ENCODE measurements at regions not wholly inside any gene's neighbourhood (a gene's known extent, or its start where the extent isn't known, plus 50 kb on each side); places are given as distances from the start of the nearest gene placed in this dataset.

- no peak for DNase-seq
These were observed 154.1 kb upstream of the POU2AF2 start for GRCh38 chr11:111091321-111091938.

GRCh38 chr11:111089759-111090158 is 155.8 kb upstream of the POU2AF2 start:
- DNase-seq = no peak

- DNase-seq = no peak
These were observed 156.6 kb upstream of the POU2AF2 start for GRCh38 chr11:111088847-111089355.

GRCh38 chr11:111086058-111086457 is 159.5 kb upstream of the POU2AF2 start:
- no peak for DNase-seq

- DNase-seq = no peak
These were observed 162.9 kb upstream of the POU2AF2 start for GRCh38 chr11:111082664-111083063.

GRCh38 chr11:111081021-111081511 is 164.5 kb upstream of the POU2AF2 start:
- no peak for DNase-seq

GRCh38 chr11:111077530-111078322 is 167.8 kb upstream of the POU2AF2 start:
- no peak for DNase-seq

GRCh38 chr11:111069066-111069465 is 176.5 kb upstream of the POU2AF2 start:
- no peak for DNase-seq

- DNase-seq = no peak
These were observed 177.5 kb upstream of the POU2AF2 start for GRCh38 chr11:111067994-111068393.

- DNase-seq = no peak
These were observed 178.7 kb upstream of the POU2AF2 start for GRCh38 chr11:111066846-111067245.

- DNase-seq = no peak
These were observed 181.6 kb upstream of the POU2AF2 start for GRCh38 chr11:111063726-111064517.

- no peak for DNase-seq
These were observed 183.1 kb upstream of the POU2AF2 start for GRCh38 chr11:111062420-111062819.

- no peak for DNase-seq
These were observed 185.8 kb upstream of the POU2AF2 start for GRCh38 chr11:111059726-111060125.

GRCh38 chr11:111049131-111049530 is 196.4 kb upstream of the POU2AF2 start:
- DNase-seq = no peak

GRCh38 chr11:111047374-111047773 is 198.2 kb upstream of the POU2AF2 start:
- no peak for DNase-seq

- no peak for DNase-seq
These were observed 199.2 kb upstream of the POU2AF2 start for GRCh38 chr11:111046291-111046690.

- no peak for DNase-seq
These were observed 199.7 kb upstream of the POU2AF2 start for GRCh38 chr11:111045874-111046273.

GRCh38 chr11:111045407-111045803 is 200.1 kb upstream of the POU2AF2 start:
- DNase-seq = no peak

- no peak for DNase-seq
These were observed 200.6 kb upstream of the POU2AF2 start for GRCh38 chr11:111044751-111045406.

- DNase-seq = no peak
These were observed 205.5 kb upstream of the POU2AF2 start for GRCh38 chr11:111039982-111040381.

- DNase-seq = no peak
These were observed 209.8 kb upstream of the POU2AF2 start for GRCh38 chr11:111035746-111036145.

GRCh38 chr11:111026241-111026640 is 219.3 kb upstream of the POU2AF2 start:
- no peak for DNase-seq

GRCh38 chr11:111021131-111021530 is 224.4 kb upstream of the POU2AF2 start:
- DNase-seq = no peak
